ENCODE measurements at regions not wholly inside any gene's neighbourhood (a gene's known extent, or its start where the extent isn't known, plus 50 kb on each side); places are given as distances from the start of the nearest gene placed in this dataset.

GRCh38 chr13:62663767-62664166 lies 1248.1 kb upstream of the PCDH20 start:
- no peak for DNase-seq

GRCh38 chr13:62659365-62659764 lies 1243.7 kb upstream of the PCDH20 start:
- no peak for DNase-seq

- DNase-seq: no peak
Measured at GRCh38 chr13:62653371-62653770, 1237.7 kb upstream of the PCDH20 start.

GRCh38 chr13:62643799-62644524 lies 1228.3 kb upstream of the PCDH20 start:
- no peak for DNase-seq

GRCh38 chr13:62643007-62643483 lies 1227.4 kb upstream of the PCDH20 start:
- DNase-seq: no peak

- DNase-seq: no peak
Measured at GRCh38 chr13:62635161-62635560, 1219.5 kb upstream of the PCDH20 start.

GRCh38 chr13:62633448-62633847 lies 1217.8 kb upstream of the PCDH20 start:
- DNase-seq: no peak

- DNase-seq: no peak
Measured at GRCh38 chr13:62631619-62632018, 1216.0 kb upstream of the PCDH20 start.

- DNase-seq: no peak
Measured at GRCh38 chr13:62631124-62631523, 1215.5 kb upstream of the PCDH20 start.

GRCh38 chr13:62629618-62630017 lies 1214.0 kb upstream of the PCDH20 start:
- no peak for DNase-seq

- no peak for DNase-seq
Measured at GRCh38 chr13:62627226-62627625, 1211.6 kb upstream of the PCDH20 start.

- DNase-seq: no peak
Measured at GRCh38 chr13:62626771-62627170, 1211.1 kb upstream of the PCDH20 start.

GRCh38 chr13:62625214-62625881 lies 1209.7 kb upstream of the PCDH20 start:
- peak in 1 of 2 experiments; percentile 20 for DNase-seq

GRCh38 chr13:62613819-62614218 lies 1198.2 kb upstream of the PCDH20 start:
- DNase-seq: no peak

- no peak for DNase-seq
Measured at GRCh38 chr13:62611343-62611742, 1195.7 kb upstream of the PCDH20 start.

GRCh38 chr13:62598708-62599107 lies 1183.1 kb upstream of the PCDH20 start:
- DNase-seq: no peak

- DNase-seq: no peak
Measured at GRCh38 chr13:62595976-62596375, 1180.3 kb upstream of the PCDH20 start.

- DNase-seq: no peak
Measured at GRCh38 chr13:62593804-62594203, 1178.2 kb upstream of the PCDH20 start.

GRCh38 chr13:62583466-62583865 lies 1167.8 kb upstream of the PCDH20 start:
- no peak for DNase-seq

- DNase-seq: no peak
Measured at GRCh38 chr13:62578402-62578801, 1162.8 kb upstream of the PCDH20 start.

- no peak for DNase-seq
Measured at GRCh38 chr13:62564770-62565169, 1149.1 kb upstream of the PCDH20 start.

- DNase-seq: no peak
Measured at GRCh38 chr13:62563251-62563650, 1147.6 kb upstream of the PCDH20 start.

GRCh38 chr13:62556978-62557377 lies 1141.3 kb upstream of the PCDH20 start:
- DNase-seq: no peak

GRCh38 chr13:62551588-62551987 lies 1135.9 kb upstream of the PCDH20 start:
- no peak for DNase-seq

GRCh38 chr13:62544928-62545327 lies 1129.3 kb upstream of the PCDH20 start:
- DNase-seq: no peak

All from NCI-H446 (cell line).